ENCODE measurements at regions not wholly inside any gene's neighbourhood (a gene's known extent, or its start where the extent isn't known, plus 50 kb on each side); places are given as distances from the start of the nearest gene placed in this dataset.

DNA sequence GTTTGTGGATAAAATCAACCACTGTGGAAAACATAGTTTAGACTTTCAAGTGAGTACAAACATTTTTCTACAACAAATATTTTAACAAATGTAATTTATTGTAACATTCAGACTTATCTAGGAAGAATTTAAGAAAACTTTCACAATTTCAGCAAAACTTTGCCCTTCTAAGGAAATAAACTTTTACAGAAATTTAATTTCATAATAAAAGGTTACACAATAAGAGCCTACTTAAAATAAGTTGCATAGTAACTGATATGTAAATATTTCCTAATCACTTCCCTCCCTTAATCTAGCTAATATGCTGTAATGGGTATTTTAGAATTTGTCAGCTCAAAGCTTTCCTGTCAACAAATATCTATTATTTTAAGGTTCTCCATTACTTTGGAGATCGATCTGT lies 1899.9 kb downstream of the MAT2B start:
- TF ChIP-seq, protein P1, sequence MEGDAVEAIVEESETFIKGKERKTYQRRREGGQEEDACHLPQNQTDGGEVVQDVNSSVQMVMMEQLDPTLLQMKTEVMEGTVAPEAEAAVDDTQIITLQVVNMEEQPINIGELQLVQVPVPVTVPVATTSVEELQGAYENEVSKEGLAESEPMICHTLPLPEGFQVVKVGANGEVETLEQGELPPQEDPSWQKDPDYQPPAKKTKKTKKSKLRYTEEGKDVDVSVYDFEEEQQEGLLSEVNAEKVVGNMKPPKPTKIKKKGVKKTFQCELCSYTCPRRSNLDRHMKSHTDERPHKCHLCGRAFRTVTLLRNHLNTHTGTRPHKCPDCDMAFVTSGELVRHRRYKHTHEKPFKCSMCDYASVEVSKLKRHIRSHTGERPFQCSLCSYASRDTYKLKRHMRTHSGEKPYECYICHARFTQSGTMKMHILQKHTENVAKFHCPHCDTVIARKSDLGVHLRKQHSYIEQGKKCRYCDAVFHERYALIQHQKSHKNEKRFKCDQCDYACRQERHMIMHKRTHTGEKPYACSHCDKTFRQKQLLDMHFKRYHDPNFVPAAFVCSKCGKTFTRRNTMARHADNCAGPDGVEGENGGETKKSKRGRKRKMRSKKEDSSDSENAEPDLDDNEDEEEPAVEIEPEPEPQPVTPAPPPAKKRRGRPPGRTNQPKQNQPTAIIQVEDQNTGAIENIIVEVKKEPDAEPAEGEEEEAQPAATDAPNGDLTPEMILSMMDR (IDR thresholded peaks at IDR 0.05), result no peak
- no peak for TF ChIP-seq POLR2A (IDR thresholded peaks at IDR 0.05)
